ENCODE measurements at regions not wholly inside any gene's neighbourhood (a gene's known extent, or its start where the extent isn't known, plus 50 kb on each side); places are given as distances from the start of the nearest gene placed in this dataset.

DNA sequence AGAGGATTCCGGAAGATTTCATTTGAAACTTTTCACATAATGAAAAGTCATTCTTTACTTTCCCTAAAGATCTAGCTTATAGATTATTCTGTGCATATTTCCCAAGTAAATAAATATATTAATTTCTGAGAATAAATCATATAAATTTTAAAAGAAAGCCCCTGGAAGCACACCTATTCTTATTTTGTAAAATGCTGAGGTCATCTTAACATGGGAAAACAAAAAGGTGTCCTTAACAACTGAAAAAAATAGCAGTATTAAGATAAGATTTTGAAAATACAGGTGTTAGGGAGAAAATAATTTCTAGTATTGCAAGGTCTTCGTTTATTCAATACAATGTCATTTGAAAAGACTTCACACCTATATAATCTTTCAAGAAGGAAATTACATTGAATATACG lies 567.5 kb upstream of the CHAC2 start:
- Mint-ChIP-seq H3K27ac (no peak overlapping the region), H3K9me3 (no peaks in the 10 kb centered on the region), H3K4me3 (no peak overlapping the region), H3K4me1 (ENCODE audit: low read depth) (no peaks in the 10 kb centered on the region), H3K36me3 (ENCODE audit: low read depth) (no peaks in the 10 kb centered on the region), H3K27me3 (no peaks in the 10 kb centered on the region)
- DNase-seq: no peak

DNA sequence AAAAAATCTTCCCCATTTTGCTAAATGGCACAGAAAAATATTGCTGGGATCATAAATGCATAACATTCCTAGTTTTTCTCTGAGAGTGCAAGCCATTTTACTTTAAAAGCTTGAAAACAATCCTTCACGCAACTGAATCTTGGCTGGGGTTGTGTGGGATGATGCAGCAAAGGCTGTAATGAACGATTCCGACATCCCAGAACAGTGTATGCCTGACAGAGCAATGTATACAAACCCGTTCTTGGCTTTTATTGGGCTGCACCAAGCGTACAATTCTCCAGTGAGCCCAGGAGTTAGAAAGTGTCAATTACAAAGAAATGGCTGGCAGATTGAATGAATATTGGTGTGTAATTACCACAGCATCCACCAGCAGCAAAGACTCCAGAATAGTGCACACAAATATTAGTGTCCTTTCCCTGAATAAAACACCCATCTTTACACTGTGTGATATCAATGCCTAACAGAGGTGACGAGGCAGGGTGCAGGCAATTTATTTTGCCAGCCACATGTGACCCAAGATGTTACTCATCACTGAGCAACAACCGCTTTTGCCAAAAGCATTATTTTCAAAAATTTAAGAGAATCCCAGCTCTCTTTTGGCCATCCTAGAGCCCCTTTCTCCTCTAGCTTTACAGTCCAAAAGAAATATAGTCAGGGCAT lies 578.6 kb upstream of the CHAC2 start:
- Mint-ChIP-seq H3K36me3 (ENCODE audit: low read depth) (no peaks in the 10 kb centered on the region), H3K27ac (no peak overlapping the region), H3K4me3 (no peak overlapping the region), H3K9me3 (no peaks in the 10 kb centered on the region), H3K4me1 (ENCODE audit: low read depth) (no peaks in the 10 kb centered on the region), H3K27me3 (no peaks in the 10 kb centered on the region)
- DNase-seq: no peak

DNA sequence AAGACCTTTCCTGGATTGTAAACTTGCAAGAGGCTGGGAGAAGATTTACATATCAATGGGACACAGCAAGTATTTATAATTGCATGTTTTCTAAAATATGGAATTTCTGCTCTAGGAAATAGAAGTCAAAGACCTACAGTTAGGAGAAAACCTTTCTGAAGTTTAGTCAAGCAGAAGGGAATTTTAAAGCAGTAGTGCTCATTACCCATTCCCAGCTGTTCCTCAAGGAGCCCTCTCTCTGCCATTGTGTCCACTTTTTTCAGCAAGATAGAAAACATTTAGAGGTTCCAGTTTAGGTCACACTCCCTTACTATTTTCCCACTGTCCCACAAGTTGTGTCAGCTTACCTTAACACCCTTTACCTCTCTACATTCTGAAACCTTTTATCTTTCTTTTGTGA lies 584.0 kb upstream of the CHAC2 start:
- Mint-ChIP-seq H3K27ac (no peak overlapping the region), H3K27me3 (no peaks in the 10 kb centered on the region), H3K4me3 (no peak overlapping the region), H3K36me3 (ENCODE audit: low read depth) (no peaks in the 10 kb centered on the region), H3K4me1 (ENCODE audit: low read depth) (no peaks in the 10 kb centered on the region), H3K9me3 (no peaks in the 10 kb centered on the region)
- no peak for DNase-seq

DNA sequence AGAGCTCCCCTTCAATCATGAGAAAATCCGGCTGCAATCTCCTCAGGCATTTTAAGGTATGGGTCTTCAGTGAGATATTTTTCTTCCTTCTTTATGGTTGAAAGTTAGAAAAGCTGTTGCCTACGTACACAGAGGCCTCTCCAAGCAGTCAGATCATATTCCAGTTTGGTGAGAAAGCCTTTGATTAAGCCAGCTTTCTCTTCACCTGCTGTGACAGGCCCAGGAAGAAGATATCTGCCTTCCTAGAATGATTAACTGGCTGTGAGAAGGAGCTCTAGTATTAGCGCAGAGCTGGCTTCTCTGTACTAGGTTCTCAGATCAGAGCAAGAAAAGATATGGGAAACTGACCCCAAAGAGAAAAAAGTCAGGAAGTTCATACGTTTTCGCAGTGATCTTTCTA lies 585.0 kb upstream of the CHAC2 start:
- no peak overlapping the region for H3K4me3 Mint-ChIP-seq
- DNase-seq: no peak
- H3K4me1 Mint-ChIP-seq (ENCODE audit: low read depth): no peaks in the 10 kb centered on the region
- H3K9me3 Mint-ChIP-seq: no peaks in the 10 kb centered on the region
- H3K36me3 Mint-ChIP-seq (ENCODE audit: low read depth): no peaks in the 10 kb centered on the region
- no peak overlapping the region for H3K27ac Mint-ChIP-seq
- H3K27me3 Mint-ChIP-seq: no peaks in the 10 kb centered on the region

DNA sequence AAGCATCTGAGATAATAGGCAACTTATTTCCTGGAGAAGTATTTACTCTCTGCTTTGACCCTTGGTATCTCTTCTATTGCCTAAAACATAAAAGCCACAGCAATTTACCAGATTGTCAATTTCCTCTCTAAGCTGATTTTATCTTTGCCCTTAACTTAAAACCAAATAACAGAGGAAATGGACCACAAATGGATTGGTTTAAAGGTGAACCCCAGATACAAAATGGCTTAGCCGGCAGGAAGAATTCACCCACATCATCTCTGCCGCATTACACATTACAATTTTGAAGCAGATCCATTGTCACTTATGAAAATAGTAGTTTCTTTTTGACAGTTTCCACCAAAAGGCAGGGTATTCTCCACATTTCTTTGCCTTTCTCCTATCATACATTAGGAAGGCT lies 585.8 kb upstream of the CHAC2 start:
- Mint-ChIP-seq H3K27ac (no peak overlapping the region), H3K4me1 (ENCODE audit: low read depth) (no peaks in the 10 kb centered on the region), H3K27me3 (no peaks in the 10 kb centered on the region), H3K4me3 (no peak overlapping the region), H3K9me3 (no peaks in the 10 kb centered on the region), H3K36me3 (ENCODE audit: low read depth) (no peaks in the 10 kb centered on the region)
- DNase-seq: no peak

DNA sequence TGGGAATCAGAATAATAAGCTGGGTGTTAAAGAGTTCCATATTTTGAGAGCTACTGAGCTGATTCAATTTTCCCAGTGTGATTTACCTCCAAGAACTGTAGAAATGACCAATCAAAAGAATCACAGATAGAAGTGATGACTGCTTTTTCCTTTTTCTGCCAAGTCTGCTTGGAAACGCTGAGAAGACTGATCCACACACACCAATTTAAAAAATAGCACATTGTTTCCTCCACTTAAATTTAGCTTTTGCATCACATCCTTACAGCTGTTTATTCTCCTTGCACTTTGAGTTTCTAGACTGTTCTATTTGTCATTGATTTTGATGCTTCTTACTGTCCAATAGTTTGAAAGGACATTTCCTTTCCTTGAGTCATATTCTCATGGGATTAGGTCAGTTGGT lies 590.3 kb upstream of the CHAC2 start:
- Mint-ChIP-seq H3K9me3 (no peaks in the 10 kb centered on the region), H3K27ac (no peak overlapping the region), H3K36me3 (ENCODE audit: low read depth) (no peaks in the 10 kb centered on the region), H3K4me1 (ENCODE audit: low read depth) (no peaks in the 10 kb centered on the region), H3K4me3 (no peak overlapping the region), H3K27me3 (no peaks in the 10 kb centered on the region)
- DNase-seq: no peak

DNA sequence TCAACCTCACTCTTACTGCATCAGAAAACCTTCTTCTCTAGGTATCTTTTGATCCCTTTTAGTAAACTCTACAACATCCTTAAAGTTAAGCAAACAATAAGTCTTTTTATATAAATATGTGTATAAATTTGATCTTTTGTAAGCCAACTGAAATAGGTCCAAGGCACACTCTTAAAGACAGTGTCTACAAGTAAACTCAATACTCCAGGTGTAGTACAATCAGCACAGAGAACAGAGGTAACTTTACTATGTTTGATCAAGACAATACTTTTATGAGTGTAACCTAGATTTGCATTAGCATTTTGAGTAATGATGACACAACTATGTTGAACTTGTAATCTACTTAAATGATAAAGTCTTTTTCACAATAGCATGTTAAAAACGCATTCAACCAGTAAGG lies 593.1 kb upstream of the CHAC2 start:
- Mint-ChIP-seq H3K9me3 (no peaks in the 10 kb centered on the region), H3K4me3 (no peak overlapping the region), H3K4me1 (ENCODE audit: low read depth) (no peaks in the 10 kb centered on the region), H3K27me3 (no peaks in the 10 kb centered on the region), H3K36me3 (ENCODE audit: low read depth) (no peaks in the 10 kb centered on the region), H3K27ac (no peak overlapping the region)
- no peak for DNase-seq

DNA sequence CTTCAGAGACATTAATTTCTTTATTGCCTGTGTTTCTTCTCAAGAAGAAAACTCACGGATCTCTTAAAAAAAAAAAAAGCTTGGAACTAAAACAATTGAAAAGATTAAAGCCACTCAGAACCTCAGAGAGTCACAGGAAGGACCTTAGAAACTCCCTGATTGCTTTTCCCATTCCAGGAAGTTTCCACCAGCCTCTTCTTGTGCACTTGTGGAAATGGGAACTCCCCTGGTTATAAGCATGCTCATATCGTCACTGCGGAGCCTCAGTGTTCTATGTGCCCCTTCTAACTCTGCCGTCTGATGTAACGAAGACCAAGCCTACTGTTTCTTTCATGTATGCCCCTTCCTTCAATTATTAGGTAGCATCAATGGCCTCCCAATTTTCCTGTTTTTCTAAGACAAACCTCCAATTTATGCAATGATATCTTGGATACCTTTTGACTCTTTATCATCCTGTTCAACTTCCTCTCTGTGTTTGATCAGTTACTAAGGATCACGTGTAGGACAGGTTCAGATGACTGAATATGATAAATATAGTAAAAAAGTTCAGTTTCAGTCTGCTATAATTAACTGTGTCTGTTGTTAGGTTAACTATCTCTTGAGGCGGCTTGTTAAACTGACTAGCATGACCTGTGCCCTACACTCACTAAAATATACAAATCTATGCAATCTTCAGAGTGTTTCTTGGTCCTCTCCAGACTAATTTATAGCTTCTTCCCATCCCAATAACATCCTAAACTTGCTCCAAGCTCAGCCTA lies 593.7 kb upstream of the CHAC2 start:
- Mint-ChIP-seq H3K4me3 (no peak overlapping the region), H3K27ac (no peak overlapping the region), H3K27me3 (no peaks in the 10 kb centered on the region), H3K9me3 (no peaks in the 10 kb centered on the region), H3K36me3 (ENCODE audit: low read depth) (no peaks in the 10 kb centered on the region), H3K4me1 (ENCODE audit: low read depth) (no peaks in the 10 kb centered on the region)
- DNase-seq: no peak

DNA sequence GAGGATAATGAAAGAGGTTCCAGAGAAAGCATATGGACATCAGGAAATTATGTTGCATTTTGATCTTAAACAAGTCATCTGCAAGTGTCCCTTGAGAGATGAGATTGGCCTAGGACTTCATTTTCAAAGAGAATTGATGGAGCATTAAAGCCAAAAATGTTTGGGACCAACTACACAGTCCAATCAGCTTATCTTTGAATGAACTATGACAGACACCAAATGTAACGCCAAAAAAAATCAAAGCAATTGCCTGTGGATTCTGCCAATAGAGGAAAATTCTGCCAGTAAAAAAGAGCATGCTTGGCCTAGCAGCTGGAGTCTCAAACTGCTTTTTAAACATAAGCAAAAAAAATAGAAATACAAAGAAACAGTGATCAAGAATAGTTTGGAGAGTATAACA lies 594.5 kb upstream of the CHAC2 start:
- Mint-ChIP-seq H3K36me3 (ENCODE audit: low read depth) (no peaks in the 10 kb centered on the region), H3K4me1 (ENCODE audit: low read depth) (no peaks in the 10 kb centered on the region), H3K27me3 (no peaks in the 10 kb centered on the region), H3K4me3 (no peak overlapping the region), H3K27ac (no peak overlapping the region), H3K9me3 (no peaks in the 10 kb centered on the region)
- DNase-seq: no peak

DNA sequence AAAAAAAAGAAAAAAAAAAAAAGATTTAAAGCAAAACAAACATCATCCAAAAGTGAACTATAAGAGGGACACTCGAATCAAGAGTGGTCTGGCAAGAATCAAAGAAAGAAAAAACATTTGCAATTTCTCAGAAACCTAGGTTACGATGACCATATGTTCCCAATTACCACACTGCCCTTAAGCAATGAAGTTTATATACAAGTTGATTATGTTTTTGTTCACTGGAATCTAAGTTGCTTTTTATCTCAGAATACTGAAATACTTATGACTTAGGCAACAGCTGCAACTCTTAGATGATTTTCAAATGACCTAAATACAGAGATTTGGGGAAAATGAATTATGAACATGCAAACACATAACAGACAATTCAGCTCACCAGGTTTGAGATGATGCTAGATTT lies 597.1 kb upstream of the CHAC2 start:
- Mint-ChIP-seq H3K27me3 (no peaks in the 10 kb centered on the region), H3K27ac (no peak overlapping the region), H3K9me3 (no peaks in the 10 kb centered on the region), H3K36me3 (ENCODE audit: low read depth) (no peaks in the 10 kb centered on the region), H3K4me3 (no peak overlapping the region), H3K4me1 (ENCODE audit: low read depth) (no peaks in the 10 kb centered on the region)
- no peak for DNase-seq

DNA sequence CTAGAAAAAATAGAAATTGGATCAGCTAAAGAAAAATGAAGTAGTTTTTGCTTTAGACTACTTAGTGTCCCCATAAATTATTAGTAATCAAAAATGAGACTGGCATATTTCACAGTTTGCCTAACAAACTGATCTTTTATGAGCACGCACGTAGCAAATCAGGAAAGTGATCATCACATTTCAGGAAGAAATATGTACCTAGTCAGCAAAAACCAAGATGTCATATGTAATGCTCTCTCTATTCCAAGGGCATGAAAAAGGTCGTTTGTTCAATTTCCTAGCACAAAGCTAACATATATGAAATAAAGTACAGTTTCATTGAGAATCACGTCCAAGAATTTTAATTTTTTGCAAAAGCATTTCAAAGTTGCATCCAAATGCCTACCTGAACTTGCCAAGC lies 600.4 kb upstream of the CHAC2 start:
- Mint-ChIP-seq H3K27me3 (no peaks in the 10 kb centered on the region), H3K9me3 (peaks cover 2% of the 10 kb centered on the region), H3K36me3 (ENCODE audit: low read depth) (no peaks in the 10 kb centered on the region), H3K4me3 (no peak overlapping the region), H3K4me1 (ENCODE audit: low read depth) (no peaks in the 10 kb centered on the region), H3K27ac (no peak overlapping the region)
- no peak for DNase-seq

DNA sequence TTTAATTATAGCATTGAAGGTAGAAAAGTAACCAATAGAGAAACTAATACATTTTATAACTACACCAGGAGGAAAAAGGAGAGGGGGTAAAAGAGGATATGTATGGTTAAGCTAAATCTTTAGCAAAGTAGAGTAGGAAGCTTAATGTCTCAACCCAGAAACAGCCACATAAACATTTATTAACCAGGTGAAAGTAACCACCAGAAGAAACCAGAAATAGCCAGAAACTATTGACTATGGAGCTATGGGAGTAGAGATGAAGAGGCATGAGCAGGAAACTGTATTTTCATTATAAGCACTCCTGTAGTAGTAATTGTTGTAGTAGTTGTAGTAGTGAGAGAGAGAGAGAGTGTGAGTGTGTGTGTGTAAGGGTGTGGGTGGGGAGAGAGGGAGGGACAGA lies 617.5 kb upstream of the CHAC2 start:
- no peak for DNase-seq
- Mint-ChIP-seq H3K27me3 (no peaks in the 10 kb centered on the region), H3K4me1 (ENCODE audit: low read depth) (no peaks in the 10 kb centered on the region), H3K4me3 (no peak overlapping the region), H3K9me3 (no peaks in the 10 kb centered on the region), H3K27ac (no peak overlapping the region), H3K36me3 (ENCODE audit: low read depth) (no peaks in the 10 kb centered on the region)

DNA sequence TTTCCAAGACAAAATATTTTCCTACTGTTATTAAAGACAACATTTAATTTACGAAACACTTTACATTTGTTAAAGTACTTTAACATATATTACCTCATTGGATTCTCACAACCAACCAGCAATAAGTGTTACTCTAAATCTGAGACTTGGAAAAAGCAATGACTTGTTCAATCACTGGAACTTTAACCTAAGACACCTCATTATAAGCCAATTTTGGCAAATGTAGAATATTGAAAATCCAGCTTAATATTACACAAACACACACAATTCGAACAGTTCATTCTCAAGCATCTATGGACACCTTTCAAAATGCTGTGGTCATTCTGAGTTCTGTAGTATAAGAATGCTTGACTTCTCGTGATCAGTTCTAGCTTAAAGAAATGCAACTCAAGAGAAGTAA lies 619.4 kb upstream of the CHAC2 start:
- H3K27ac Mint-ChIP-seq: no peak overlapping the region
- no peaks in the 10 kb centered on the region for H3K27me3 Mint-ChIP-seq
- H3K4me3 Mint-ChIP-seq: no peak overlapping the region
- no peak for DNase-seq
- H3K4me1 Mint-ChIP-seq (ENCODE audit: low read depth): no peaks in the 10 kb centered on the region
- H3K9me3 Mint-ChIP-seq: no peaks in the 10 kb centered on the region
- no peaks in the 10 kb centered on the region for H3K36me3 Mint-ChIP-seq (ENCODE audit: low read depth)

DNA sequence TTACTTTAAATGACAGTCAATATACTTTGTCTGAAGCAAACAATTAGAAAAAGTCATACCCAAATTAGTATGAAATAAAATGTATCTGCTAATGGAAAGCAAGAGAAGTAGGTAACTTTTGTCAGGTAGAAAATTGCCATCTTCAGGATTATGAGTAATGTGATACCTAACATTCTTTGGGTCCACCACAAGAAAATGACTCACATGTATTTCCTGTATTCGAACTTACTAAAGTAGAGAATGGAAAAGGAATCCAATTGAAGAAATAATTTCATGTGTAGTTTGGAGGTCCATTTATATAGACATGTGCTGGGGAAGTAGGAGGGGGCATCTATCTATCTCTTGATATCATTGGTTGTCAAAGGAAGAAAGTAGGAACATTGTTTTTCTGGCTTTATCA lies 636.2 kb upstream of the CHAC2 start:
- Mint-ChIP-seq H3K4me1 (ENCODE audit: low read depth) (no peaks in the 10 kb centered on the region), H3K9me3 (peaks cover 3% of the 10 kb centered on the region), H3K27me3 (no peaks in the 10 kb centered on the region), H3K36me3 (ENCODE audit: low read depth) (no peaks in the 10 kb centered on the region), H3K4me3 (no peak overlapping the region), H3K27ac (no peak overlapping the region)
- no peak for DNase-seq

DNA sequence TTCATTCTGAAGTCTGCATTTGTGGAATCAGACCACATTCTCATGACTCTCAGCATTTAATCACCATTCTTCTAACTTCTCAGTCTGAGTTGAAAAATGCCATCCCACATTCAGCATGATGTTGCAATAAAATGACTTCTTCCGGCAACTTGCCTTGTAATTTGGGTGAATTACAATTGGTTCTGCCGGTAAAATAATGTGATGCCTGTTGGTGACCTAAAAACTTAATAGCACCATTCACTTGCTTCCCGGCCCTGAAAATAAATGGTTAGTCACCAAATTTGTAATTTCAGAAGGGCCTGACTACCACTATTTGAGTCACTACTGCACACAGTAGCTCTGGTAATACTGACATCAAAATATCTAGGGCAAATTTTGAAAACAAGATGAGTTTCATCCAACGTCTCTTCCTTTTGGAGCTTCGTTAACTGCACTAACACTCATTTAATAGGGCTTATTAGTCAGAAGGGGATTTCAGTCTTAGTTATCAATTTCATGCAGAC lies 637.1 kb upstream of the CHAC2 start:
- Mint-ChIP-seq H3K27me3 (no peaks in the 10 kb centered on the region), H3K4me3 (no peak overlapping the region), H3K27ac (no peak overlapping the region), H3K36me3 (ENCODE audit: low read depth) (no peaks in the 10 kb centered on the region), H3K9me3 (peaks cover 3% of the 10 kb centered on the region), H3K4me1 (ENCODE audit: low read depth) (no peaks in the 10 kb centered on the region)
- no peak for DNase-seq
